SK-N-SH treated with all-trans-retinoic acid at 6 μM for 48 hours (cell line): ENCODE measurements at regions not wholly inside any gene's neighbourhood (a gene's known extent, or its start where the extent isn't known, plus 50 kb on each side); places are given as distances from the start of the nearest gene placed in this dataset.

Source experiments
- ATAC-seq: fragments of 200-7000 bp; cut with Tn5 transposase; 3 replicates; pipeline ENCODE4 v1.9.1; 2020; ENCODE audit warnings: mild to moderate bottlenecking, moderate library complexity
- ARNTL ChIP-seq: fragments of 450-650 bp; formaldehyde crosslinking; IDR thresholded peaks from 2 replicates; pipeline ENCODE4 v1.5.0; 2020; ENCODE audit warnings: low read depth, mild to moderate bottlenecking, moderate library complexity, borderline replicate concordance
- BACH2 ChIP-seq: fragments of 250-450 bp; sonication (Bioruptor Pico); IDR thresholded peaks from 2 replicates; pipeline ENCODE4 v1.9.0; 2021; ENCODE audit warnings: mild to moderate bottlenecking, borderline replicate concordance
- CSDC2 ChIP-seq: fragments of 250-450 bp; sonication (Bioruptor Pico); IDR thresholded peaks from 2 replicates; pipeline ENCODE4 v1.5.0; 2020; ENCODE audit warnings: mild to moderate bottlenecking, moderate library complexity
- ESRRG ChIP-seq: fragments of 250-450 bp; sonication (Bioruptor Pico); IDR thresholded peaks from 2 replicates; pipeline ENCODE4 v1.6.1; 2021; ENCODE audit warnings: mild to moderate bottlenecking
- GLIS3 ChIP-seq: fragments of 250-450 bp; sonication (Bioruptor Pico); IDR thresholded peaks from 2 replicates; pipeline ENCODE4 v1.5.0; 2020; ENCODE audit warnings: mild to moderate bottlenecking, moderate library complexity
- OSR1 ChIP-seq: fragments of 250-450 bp; sonication (Bioruptor Pico); IDR thresholded peaks from 2 replicates; pipeline ENCODE4 v1.8.0; 2022; ENCODE audit warnings: moderate library complexity, mild to moderate bottlenecking, inconsistent platforms
- PPARA ChIP-seq: fragments of 250-450 bp; sonication (Bioruptor Pico); IDR thresholded peaks from 2 replicates; pipeline ENCODE4 v1.5.0; 2020; ENCODE audit warnings: mild to moderate bottlenecking, borderline replicate concordance
- RARB ChIP-seq: fragments of 250-450 bp; sonication (Bioruptor Pico); IDR thresholded peaks from 2 replicates; pipeline ENCODE4 v1.8.0; 2021; ENCODE audit warnings: mild to moderate bottlenecking, moderate library complexity
- SNAI2 ChIP-seq: fragments of 250-450 bp; sonication (Bioruptor Pico); IDR thresholded peaks from 2 replicates; pipeline ENCODE4 v1.5.0; 2020; ENCODE audit warnings: mild to moderate bottlenecking, moderate library complexity
- TCF4 ChIP-seq: fragments of 250-450 bp; sonication (Bioruptor Pico); IDR thresholded peaks from 2 replicates; pipeline ENCODE4 v1.8.0; 2021; ENCODE audit warnings: mild to moderate bottlenecking, moderate library complexity, borderline replicate concordance
- TOX ChIP-seq: fragments of 250-450 bp; sonication (Bioruptor Pico); IDR thresholded peaks from 2 replicates; pipeline ENCODE4 v1.8.0; 2021; ENCODE audit warnings: mild to moderate bottlenecking, moderate library complexity, borderline replicate concordance
- ZC3H10 ChIP-seq: fragments of 250-450 bp; sonication (Bioruptor Pico); IDR thresholded peaks from 2 replicates; pipeline ENCODE4 v1.5.1; 2021; ENCODE audit warnings: mild to moderate bottlenecking, moderate library complexity
- ZFP3 ChIP-seq: fragments of 250-450 bp; sonication (Bioruptor Pico); IDR thresholded peaks from 2 replicates; pipeline ENCODE4 v1.5.0; 2020; ENCODE audit warnings: mild to moderate bottlenecking, moderate library complexity
- ZFP30 ChIP-seq: fragments of 450-650 bp; formaldehyde crosslinking; IDR thresholded peaks from 2 replicates; pipeline ENCODE4 v1.5.0; 2022; ENCODE audit warnings: mild to moderate bottlenecking, moderate library complexity
- ZNF565 ChIP-seq: fragments of 450-650 bp; formaldehyde crosslinking; conservative IDR thresholded peaks from 2 replicates; pipeline ENCODE4 v1.5.0; 2020; ENCODE audit warnings: low read depth, mild to moderate bottlenecking, moderate library complexity
- ZNF70 ChIP-seq: fragments of 450-650 bp; formaldehyde crosslinking; IDR thresholded peaks from 2 replicates; pipeline ENCODE4 v1.5.0; 2020; ENCODE audit warnings: mild to moderate bottlenecking, moderate library complexity
- ZNF8 ChIP-seq: fragments of 450-650 bp; formaldehyde crosslinking; IDR thresholded peaks from 2 replicates; pipeline ENCODE4 v1.5.0; 2020; ENCODE audit warnings: mild to moderate bottlenecking, moderate library complexity
- TF ChIP-seq, protein P1 (sequence below): fragments of 250-450 bp; sonication (Bioruptor Pico); IDR thresholded peaks from 2 replicates; pipeline ENCODE4 v1.5.1; 2020; ENCODE audit warnings: low read depth, mild to moderate bottlenecking, moderate library complexity
- TF ChIP-seq, protein P2 (sequence below): fragments of 250-450 bp; sonication (Bioruptor Pico); IDR thresholded peaks from 2 replicates; pipeline ENCODE4 v1.5.1; 2021; ENCODE audit warnings: mild to moderate bottlenecking, moderate library complexity
- TF ChIP-seq, protein P3 (sequence below): fragments of 250-450 bp; sonication (Bioruptor Pico); IDR thresholded peaks from 2 replicates; pipeline ENCODE4 v1.8.0; 2021; ENCODE audit warnings: low read depth, mild to moderate bottlenecking, moderate library complexity, borderline replicate concordance
- TF ChIP-seq, protein P4 (sequence below): fragments of 250-450 bp; sonication (Bioruptor Pico); IDR thresholded peaks from 2 replicates; pipeline ENCODE4 v1.5.0; 2020; ENCODE audit warnings: mild to moderate bottlenecking, moderate library complexity
- TF ChIP-seq, protein P5 (sequence below): fragments of 250-450 bp; sonication (Bioruptor Pico); IDR thresholded peaks from 2 replicates; pipeline ENCODE4 v1.8.0; 2020; ENCODE audit warnings: mild to moderate bottlenecking, moderate library complexity, borderline replicate concordance

DNA sequence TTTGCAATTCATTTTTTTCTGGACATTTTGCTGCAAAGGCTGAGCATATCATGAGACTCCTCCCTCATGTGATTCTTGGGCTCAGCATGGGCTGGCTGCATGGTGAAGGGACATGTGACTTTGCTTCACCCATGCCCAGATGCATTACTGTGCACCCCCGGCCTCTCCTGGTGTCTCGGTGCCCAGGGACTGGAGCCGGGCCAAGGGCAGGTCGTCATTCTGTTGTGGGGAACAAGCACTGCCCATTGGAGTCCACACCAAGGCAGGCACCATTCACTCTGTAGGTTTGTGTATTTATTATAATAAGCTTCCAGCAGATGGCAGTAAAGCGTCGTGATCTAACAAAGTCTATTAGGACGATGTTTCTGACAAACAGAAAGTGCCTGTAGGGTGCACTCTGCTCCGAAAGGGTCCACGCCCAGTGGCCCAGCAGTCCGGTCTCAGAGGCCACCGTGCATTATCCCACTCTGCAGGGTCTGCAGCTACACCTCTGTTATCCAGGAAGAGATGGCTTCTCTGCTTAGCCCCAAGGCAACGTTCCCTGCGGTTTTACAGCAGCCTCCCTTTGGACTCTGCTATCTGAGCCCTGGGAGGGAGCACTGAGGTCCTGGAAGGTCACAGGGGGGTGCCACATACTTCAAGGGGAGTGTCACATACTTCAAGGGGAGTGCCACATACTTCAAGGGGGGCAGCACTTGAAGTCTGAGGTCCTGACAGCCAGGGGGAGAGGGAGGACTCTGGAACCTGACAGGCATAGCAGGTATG lies 219.6 kb downstream of the TSN start:
- peak; percentile 98 for ATAC-seq
- TF ChIP-seq ZFP3 (CRISPR knock-in tag): no peak
- TF ChIP-seq, protein P1, sequence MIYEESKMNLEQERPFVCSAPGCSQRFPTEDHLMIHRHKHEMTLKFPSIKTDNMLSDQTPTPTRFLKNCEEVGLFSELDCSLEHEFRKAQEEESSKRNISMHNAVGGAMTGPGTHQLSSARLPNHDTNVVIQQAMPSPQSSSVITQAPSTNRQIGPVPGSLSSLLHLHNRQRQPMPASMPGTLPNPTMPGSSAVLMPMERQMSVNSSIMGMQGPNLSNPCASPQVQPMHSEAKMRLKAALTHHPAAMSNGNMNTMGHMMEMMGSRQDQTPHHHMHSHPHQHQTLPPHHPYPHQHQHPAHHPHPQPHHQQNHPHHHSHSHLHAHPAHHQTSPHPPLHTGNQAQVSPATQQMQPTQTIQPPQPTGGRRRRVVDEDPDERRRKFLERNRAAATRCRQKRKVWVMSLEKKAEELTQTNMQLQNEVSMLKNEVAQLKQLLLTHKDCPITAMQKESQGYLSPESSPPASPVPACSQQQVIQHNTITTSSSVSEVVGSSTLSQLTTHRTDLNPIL (CRISPR knock-in tag): no peak
- TF ChIP-seq RARB (CRISPR knock-in tag): no peak
- TF ChIP-seq CSDC2: no peak
- TF ChIP-seq, protein P2, sequence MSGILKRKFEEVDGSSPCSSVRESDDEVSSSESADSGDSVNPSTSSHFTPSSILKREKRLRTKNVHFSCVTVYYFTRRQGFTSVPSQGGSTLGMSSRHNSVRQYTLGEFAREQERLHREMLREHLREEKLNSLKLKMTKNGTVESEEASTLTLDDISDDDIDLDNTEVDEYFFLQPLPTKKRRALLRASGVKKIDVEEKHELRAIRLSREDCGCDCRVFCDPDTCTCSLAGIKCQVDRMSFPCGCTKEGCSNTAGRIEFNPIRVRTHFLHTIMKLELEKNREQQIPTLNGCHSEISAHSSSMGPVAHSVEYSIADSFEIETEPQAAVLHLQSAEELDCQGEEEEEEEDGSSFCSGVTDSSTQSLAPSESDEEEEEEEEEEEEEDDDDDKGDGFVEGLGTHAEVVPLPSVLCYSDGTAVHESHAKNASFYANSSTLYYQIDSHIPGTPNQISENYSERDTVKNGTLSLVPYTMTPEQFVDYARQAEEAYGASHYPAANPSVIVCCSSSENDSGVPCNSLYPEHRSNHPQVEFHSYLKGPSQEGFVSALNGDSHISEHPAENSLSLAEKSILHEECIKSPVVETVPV: no peak
- TF ChIP-seq ZNF8 (CRISPR knock-in tag): no peak
- no peak for TF ChIP-seq GLIS3 (CRISPR knock-in tag)
- no peak for TF ChIP-seq ARNTL (CRISPR knock-in tag)
- TF ChIP-seq BACH2: no peak
- no peak for TF ChIP-seq ZFP30
- no peak for TF ChIP-seq SNAI2 (CRISPR knock-in tag)
- no peak for TF ChIP-seq ESRRG (CRISPR knock-in tag)
- no peak for TF ChIP-seq PPARA (CRISPR knock-in tag)
- TF ChIP-seq, protein P3, sequence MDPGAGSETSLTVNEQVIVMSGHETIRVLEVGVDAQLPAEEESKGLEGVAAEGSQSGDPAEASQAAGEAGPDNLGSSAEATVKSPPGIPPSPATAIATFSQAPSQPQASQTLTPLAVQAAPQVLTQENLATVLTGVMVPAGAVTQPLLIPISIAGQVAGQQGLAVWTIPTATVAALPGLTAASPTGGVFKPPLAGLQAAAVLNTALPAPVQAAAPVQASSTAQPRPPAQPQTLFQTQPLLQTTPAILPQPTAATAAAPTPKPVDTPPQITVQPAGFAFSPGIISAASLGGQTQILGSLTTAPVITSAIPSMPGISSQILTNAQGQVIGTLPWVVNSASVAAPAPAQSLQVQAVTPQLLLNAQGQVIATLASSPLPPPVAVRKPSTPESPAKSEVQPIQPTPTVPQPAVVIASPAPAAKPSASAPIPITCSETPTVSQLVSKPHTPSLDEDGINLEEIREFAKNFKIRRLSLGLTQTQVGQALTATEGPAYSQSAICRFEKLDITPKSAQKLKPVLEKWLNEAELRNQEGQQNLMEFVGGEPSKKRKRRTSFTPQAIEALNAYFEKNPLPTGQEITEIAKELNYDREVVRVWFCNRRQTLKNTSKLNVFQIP (CRISPR knock-in tag): no peak
- TF ChIP-seq OSR1 (CRISPR knock-in tag): no peak
- TF ChIP-seq, protein P4, sequence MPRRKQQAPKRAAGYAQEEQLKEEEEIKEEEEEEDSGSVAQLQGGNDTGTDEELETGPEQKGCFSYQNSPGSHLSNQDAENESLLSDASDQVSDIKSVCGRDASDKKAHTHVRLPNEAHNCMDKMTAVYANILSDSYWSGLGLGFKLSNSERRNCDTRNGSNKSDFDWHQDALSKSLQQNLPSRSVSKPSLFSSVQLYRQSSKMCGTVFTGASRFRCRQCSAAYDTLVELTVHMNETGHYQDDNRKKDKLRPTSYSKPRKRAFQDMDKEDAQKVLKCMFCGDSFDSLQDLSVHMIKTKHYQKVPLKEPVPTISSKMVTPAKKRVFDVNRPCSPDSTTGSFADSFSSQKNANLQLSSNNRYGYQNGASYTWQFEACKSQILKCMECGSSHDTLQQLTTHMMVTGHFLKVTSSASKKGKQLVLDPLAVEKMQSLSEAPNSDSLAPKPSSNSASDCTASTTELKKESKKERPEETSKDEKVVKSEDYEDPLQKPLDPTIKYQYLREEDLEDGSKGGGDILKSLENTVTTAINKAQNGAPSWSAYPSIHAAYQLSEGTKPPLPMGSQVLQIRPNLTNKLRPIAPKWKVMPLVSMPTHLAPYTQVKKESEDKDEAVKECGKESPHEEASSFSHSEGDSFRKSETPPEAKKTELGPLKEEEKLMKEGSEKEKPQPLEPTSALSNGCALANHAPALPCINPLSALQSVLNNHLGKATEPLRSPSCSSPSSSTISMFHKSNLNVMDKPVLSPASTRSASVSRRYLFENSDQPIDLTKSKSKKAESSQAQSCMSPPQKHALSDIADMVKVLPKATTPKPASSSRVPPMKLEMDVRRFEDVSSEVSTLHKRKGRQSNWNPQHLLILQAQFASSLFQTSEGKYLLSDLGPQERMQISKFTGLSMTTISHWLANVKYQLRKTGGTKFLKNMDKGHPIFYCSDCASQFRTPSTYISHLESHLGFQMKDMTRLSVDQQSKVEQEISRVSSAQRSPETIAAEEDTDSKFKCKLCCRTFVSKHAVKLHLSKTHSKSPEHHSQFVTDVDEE: no peak
- no peak for TF ChIP-seq TOX
- no peak for TF ChIP-seq TCF4 (CRISPR knock-in tag)
- TF ChIP-seq, protein P5, sequence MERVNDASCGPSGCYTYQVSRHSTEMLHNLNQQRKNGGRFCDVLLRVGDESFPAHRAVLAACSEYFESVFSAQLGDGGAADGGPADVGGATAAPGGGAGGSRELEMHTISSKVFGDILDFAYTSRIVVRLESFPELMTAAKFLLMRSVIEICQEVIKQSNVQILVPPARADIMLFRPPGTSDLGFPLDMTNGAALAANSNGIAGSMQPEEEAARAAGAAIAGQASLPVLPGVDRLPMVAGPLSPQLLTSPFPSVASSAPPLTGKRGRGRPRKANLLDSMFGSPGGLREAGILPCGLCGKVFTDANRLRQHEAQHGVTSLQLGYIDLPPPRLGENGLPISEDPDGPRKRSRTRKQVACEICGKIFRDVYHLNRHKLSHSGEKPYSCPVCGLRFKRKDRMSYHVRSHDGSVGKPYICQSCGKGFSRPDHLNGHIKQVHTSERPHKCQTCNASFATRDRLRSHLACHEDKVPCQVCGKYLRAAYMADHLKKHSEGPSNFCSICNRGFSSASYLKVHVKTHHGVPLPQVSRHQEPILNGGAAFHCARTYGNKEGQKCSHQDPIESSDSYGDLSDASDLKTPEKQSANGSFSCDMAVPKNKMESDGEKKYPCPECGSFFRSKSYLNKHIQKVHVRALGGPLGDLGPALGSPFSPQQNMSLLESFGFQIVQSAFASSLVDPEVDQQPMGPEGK (CRISPR knock-in tag): no peak
- no peak for TF ChIP-seq ZC3H10 (CRISPR knock-in tag)

DNA sequence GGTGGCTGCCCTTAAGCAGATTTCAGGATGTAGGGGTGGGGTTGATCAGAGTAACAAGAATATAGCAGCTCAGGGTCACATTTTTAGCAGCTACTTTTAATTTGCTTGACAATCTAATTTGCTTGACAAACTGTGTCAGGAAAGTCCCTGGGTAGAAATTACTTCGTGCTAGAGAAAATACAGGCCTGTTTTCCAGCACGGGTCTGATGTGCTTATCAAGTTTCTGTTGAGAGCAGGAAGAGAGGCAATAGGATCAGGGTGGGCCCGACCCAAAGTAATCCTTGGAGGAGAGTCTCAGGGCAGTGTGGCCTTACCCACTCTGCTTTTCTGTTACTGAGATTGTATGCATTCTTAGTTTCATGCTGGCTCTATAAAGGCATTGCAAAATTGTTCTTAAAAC lies 221.5 kb downstream of the TSN start:
- no peak for ATAC-seq
- TF ChIP-seq ZFP30 (no peak), ZFP3 (CRISPR knock-in tag) (no peak), OSR1 (CRISPR knock-in tag) (no peak), RARB (CRISPR knock-in tag) (no peak), GLIS3 (CRISPR knock-in tag) (no peak), ZNF565 (CRISPR knock-in tag) (no peak), ZNF70 (CRISPR knock-in tag) (no peak), SNAI2 (CRISPR knock-in tag) (no peak), BACH2 (no peak)
- TF ChIP-seq, protein P2: no peak
- TF ChIP-seq, protein P1 (CRISPR knock-in tag): no peak
- TF ChIP-seq, protein P3 (CRISPR knock-in tag): no peak
- TF ChIP-seq, protein P4: no peak
